GM12873 (cell line): ENCODE measurements at regions not wholly inside any gene's neighbourhood (a gene's known extent, or its start where the extent isn't known, plus 50 kb on each side); places are given as distances from the start of the nearest gene placed in this dataset.

Source experiments
- TF ChIP-seq, protein P1 (sequence below): IDR thresholded peaks from 2 replicates; pipeline ENCODE4 v1.5.1; 2012; ENCODE audit warnings: low read depth, mild to moderate bottlenecking, moderate library complexity, low read length, control low read depth; ENCODE audit not compliant: insufficient read depth; ENCODE audit errors: missing control alignments

DNA sequence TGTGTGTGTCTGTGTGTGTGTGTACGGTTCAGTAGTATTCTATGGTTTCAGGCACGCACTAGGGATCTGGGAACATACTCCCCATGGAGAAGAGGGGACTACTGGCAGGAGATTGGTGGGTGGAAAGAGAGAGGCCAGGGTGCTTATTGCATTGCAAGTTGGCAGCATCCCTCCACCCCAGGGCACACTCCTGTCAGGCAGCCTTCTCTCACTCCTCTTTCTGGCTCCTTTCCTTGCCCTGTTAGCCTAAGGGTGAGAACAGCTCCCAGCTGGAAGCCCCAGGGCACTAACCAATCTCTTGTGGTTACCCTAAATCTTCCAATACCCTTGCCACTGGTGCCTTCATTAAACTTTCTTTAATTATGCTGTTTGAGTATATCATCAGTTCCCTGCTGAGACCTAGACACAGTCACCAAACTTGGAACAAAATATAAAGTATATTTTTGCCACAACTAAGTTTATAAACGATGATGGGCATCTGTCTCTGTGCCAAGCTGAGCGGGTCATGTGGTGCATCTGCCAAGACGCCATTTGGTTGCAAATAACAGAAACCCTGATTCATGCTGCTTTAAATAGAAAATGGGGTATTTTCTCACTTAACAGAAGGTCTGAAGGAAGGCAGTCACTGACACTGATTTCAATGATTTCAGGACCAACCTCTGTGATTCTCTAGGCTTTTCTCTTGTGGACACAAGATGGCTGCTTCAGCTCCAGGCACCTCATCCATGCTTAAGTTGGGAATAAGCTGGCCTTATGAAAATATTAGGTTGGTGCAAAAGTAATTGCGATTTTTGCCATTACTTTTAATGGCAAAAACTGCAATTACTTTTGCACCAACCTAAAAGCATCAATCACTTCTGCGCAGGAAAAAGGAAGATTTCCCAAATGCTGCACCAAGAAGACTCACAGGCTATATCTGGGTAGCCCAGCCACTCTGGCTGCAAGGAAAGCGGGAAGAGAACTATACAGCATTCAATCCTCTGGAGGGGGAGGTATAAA is 476.9 kb upstream of the PROK2 start:
- TF ChIP-seq, protein P1, sequence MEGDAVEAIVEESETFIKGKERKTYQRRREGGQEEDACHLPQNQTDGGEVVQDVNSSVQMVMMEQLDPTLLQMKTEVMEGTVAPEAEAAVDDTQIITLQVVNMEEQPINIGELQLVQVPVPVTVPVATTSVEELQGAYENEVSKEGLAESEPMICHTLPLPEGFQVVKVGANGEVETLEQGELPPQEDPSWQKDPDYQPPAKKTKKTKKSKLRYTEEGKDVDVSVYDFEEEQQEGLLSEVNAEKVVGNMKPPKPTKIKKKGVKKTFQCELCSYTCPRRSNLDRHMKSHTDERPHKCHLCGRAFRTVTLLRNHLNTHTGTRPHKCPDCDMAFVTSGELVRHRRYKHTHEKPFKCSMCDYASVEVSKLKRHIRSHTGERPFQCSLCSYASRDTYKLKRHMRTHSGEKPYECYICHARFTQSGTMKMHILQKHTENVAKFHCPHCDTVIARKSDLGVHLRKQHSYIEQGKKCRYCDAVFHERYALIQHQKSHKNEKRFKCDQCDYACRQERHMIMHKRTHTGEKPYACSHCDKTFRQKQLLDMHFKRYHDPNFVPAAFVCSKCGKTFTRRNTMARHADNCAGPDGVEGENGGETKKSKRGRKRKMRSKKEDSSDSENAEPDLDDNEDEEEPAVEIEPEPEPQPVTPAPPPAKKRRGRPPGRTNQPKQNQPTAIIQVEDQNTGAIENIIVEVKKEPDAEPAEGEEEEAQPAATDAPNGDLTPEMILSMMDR: no peak

GRCh38 chr3:72260588-72260910 is 475.6 kb upstream of the PROK2 start:
- TF ChIP-seq, protein P1: no peak

GRCh38 chr3:72259755-72260587 is 475.0 kb upstream of the PROK2 start:
- TF ChIP-seq, protein P1: no peak

- TF ChIP-seq, protein P1: no peak
Observed at GRCh38 chr3:72258361-72259141, 473.6 kb upstream of the PROK2 start.

DNA sequence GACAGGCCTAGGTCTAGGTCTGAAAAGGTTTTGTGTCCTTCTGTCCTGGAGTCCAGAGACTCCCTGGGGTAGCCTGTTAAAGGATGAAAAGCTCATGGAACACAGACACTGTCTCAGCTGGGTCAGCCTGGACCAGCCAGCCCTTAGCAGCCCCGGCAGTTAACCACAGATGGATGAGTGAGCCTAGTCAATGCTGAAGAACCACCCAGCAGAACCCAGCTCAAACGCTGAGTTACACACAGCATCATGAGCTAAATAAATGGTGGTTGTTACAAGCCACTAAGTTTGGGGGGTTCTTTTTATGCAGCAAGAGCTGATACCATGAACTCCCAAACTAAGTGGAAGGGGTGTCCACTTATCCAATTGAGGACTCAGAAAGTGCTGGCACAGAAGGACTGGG is 472.8 kb upstream of the PROK2 start:
- TF ChIP-seq, protein P1: no peak

DNA sequence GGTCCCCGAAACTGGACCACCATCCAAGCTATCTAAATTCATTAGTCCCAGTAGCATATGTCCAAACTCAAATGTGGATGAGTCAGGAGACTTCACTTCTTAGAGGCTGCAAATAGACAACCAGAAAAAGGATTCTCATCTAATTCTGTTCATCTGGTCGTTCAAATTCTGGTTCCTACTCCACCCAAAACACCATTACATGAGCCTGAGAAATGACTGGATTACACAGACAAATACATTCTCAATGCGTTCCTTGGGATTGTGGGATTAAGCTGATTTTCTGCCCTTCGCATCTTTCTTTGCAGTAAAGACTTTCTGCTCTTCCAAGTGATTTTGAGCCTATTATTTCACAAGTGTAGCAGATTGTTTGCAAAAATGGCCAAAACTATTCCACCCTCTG is 472.3 kb upstream of the PROK2 start:
- TF ChIP-seq, protein P1: no peak
